ENCODE measurements at regions not wholly inside any gene's neighbourhood (a gene's known extent, or its start where the extent isn't known, plus 50 kb on each side); places are given as distances from the start of the nearest gene placed in this dataset.

- no peak for FAIRE-seq
- DNase-seq (ENCODE audit: insufficient read length) = no peak
- TF ChIP-seq POLR2AphosphoS5 (IDR thresholded peaks at IDR 0.05; ENCODE audit: low read depth, low read length) (no peak), TAF1 (IDR thresholded peaks at IDR 0.05; ENCODE audit: borderline replicate concordance, low read depth, low read length) (no peak)
Observed at GRCh38 chr1:30606166-30606565, 117.2 kb downstream of the MATN1 start.

DNA sequence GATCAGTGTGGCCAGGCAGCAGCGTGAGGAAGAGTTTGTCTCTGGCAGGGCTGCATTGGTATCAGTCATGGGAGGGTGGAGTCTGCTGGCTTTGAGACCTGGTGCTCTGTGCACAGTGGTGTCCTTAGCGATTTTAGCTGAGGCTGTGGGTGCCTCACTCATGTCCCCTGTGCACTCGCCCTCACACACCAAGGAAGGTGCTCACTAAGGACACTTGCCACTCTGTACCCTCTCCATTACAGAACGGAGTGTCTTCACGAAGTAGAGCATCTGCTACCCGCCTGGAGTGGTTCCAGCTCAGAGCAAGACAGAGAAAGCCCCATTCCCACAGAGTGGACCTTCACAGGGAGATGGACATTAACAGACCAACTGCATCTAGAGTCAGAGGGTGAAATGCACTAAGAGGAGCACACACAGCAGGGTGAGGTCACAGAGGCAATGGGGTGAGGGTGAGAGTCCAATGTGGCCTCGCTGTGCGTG lies 117.9 kb downstream of the MATN1 start:
- FAIRE-seq = no peak
- no peak for DNase-seq (ENCODE audit: insufficient read length)
- TF ChIP-seq POLR2A (IDR thresholded peaks at IDR 0.05; ENCODE audit: low read depth, low read length) (no peak), POLR2AphosphoS5 (IDR thresholded peaks at IDR 0.05; ENCODE audit: low read depth, low read length) (no peak), TAF1 (IDR thresholded peaks at IDR 0.05; ENCODE audit: borderline replicate concordance, low read depth, low read length) (no peak)

- DNase-seq (ENCODE audit: insufficient read length) = no peak
- FAIRE-seq = no peak
- TF ChIP-seq POLR2A (IDR thresholded peaks at IDR 0.05; ENCODE audit: low read depth, low read length) = no peak
- no peak for TF ChIP-seq TAF1 (IDR thresholded peaks at IDR 0.05; ENCODE audit: borderline replicate concordance, low read depth, low read length)
- TF ChIP-seq POLR2AphosphoS5 (IDR thresholded peaks at IDR 0.05; ENCODE audit: low read depth, low read length) = no peak
Observed at GRCh38 chr1:30604801-30605440, 118.5 kb downstream of the MATN1 start.

DNA sequence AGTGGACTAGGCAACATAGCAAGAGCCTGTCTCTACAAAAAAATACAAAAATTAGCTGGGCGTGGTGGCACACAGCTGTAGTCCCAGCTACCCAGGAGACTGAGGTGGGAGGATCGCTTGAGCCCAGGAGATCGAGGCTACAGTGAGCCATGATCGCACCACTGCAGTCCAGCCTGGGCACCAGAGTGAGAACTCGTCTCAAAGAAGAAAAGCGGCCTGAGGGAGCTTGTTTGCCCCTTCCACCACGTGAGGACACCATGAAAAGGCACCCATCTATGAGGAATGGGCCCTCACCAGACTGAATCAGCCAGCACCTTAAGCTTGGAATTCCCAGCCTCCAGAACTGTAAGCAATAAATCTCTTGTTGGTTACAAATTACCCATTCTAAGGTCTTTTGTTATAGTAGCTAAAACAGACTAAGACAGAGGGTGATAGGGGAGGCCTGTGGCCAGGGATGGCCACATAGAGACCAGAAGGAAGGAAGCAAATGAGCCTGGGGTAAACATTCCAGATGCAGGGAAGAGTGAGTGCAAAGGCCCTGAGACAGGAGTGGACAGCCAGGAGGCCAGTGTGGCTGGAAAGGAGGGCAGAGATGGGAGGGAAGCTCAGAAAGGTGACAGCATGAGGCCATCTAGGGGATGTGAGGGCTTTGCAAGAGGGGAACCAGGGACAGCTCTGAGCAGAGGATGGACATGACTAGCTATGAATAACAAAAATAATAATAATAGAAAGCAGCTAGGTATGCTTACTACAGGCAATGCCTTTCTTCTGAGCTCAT lies 120.1 kb downstream of the MATN1 start:
- TF ChIP-seq POLR2A (IDR thresholded peaks at IDR 0.05; ENCODE audit: low read depth, low read length) = no peak
- no peak for TF ChIP-seq TAF1 (IDR thresholded peaks at IDR 0.05; ENCODE audit: borderline replicate concordance, low read depth, low read length)
- no peak for TF ChIP-seq POLR2AphosphoS5 (IDR thresholded peaks at IDR 0.05; ENCODE audit: low read depth, low read length)
- DNase-seq (ENCODE audit: insufficient read length) (no peak), FAIRE-seq (no peak)

DNA sequence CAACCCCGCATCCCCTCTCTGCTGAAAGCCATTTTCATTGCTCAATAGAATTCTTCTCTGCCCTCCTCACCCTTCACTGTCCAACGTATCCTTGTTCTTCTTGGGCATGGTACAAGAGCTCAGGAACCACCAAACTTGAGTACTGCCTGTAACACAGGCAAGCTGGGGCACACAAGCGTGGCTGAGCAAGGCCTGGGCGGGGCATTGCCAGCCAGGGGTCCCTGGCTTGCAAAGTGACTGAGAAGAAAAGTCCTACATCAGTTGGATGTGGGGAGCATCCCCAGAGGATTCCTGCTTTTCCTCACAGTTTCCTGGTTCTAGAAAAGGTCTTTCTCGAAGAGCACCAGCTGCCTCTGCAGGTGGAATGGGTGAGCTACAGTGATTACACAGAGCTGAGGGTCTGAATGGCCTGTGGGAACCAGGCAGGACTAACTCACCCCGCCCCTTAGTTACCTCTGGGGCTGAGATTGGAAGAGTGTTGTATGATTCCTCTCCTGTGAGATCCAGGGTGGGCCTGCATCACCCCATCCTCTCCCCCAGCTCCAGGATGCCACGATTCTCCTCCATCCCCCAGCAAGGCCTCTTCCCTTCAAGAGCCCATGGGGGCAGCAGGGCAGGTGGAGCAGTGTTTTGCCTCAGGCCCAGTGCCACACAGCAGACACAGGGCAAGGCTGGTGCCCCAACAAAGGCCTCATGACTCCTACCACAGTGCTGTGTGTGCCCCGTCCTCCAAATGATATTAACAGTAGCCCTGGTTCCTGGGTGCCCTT lies 121.9 kb downstream of the MATN1 start:
- no peak for TF ChIP-seq TAF1 (IDR thresholded peaks at IDR 0.05; ENCODE audit: borderline replicate concordance, low read depth, low read length)
- no peak for TF ChIP-seq POLR2A (IDR thresholded peaks at IDR 0.05; ENCODE audit: low read depth, low read length)
- TF ChIP-seq POLR2AphosphoS5 (IDR thresholded peaks at IDR 0.05; ENCODE audit: low read depth, low read length) = no peak
- FAIRE-seq (no peak), DNase-seq (ENCODE audit: insufficient read length) (no peak)

GRCh38 chr1:30600706-30601105 lies 122.7 kb downstream of the MATN1 start:
- TF ChIP-seq TAF1 (IDR thresholded peaks at IDR 0.05; ENCODE audit: borderline replicate concordance, low read depth, low read length) (no peak), POLR2A (IDR thresholded peaks at IDR 0.05; ENCODE audit: low read depth, low read length) (no peak), POLR2AphosphoS5 (IDR thresholded peaks at IDR 0.05; ENCODE audit: low read depth, low read length) (no peak)
- DNase-seq (ENCODE audit: insufficient read length) (no peak), FAIRE-seq (no peak)

GRCh38 chr1:30600258-30600657 lies 123.1 kb downstream of the MATN1 start:
- FAIRE-seq (no peak), DNase-seq (ENCODE audit: insufficient read length) (no peak)
- TF ChIP-seq POLR2A (IDR thresholded peaks at IDR 0.05; ENCODE audit: low read depth, low read length) (no peak), POLR2AphosphoS5 (IDR thresholded peaks at IDR 0.05; ENCODE audit: low read depth, low read length) (no peak), TAF1 (IDR thresholded peaks at IDR 0.05; ENCODE audit: borderline replicate concordance, low read depth, low read length) (no peak)

GRCh38 chr1:30599721-30600120 lies 123.7 kb downstream of the MATN1 start:
- no peak for FAIRE-seq
- TF ChIP-seq POLR2AphosphoS5 (IDR thresholded peaks at IDR 0.05; ENCODE audit: low read depth, low read length) = no peak
- no peak for TF ChIP-seq POLR2A (IDR thresholded peaks at IDR 0.05; ENCODE audit: low read depth, low read length)
- no peak for TF ChIP-seq TAF1 (IDR thresholded peaks at IDR 0.05; ENCODE audit: borderline replicate concordance, low read depth, low read length)

GRCh38 chr1:30598571-30599114 lies 124.7 kb downstream of the MATN1 start:
- DNase-seq (ENCODE audit: insufficient read length) (no peak), FAIRE-seq (no peak)
- TF ChIP-seq TAF1 (IDR thresholded peaks at IDR 0.05; ENCODE audit: borderline replicate concordance, low read depth, low read length) = no peak
- no peak for TF ChIP-seq POLR2AphosphoS5 (IDR thresholded peaks at IDR 0.05; ENCODE audit: low read depth, low read length)
- TF ChIP-seq POLR2A (IDR thresholded peaks at IDR 0.05; ENCODE audit: low read depth, low read length) = no peak

More at GRCh38 chr1:30599721-30600120, 123.7 kb downstream of the MATN1 start:
- DNase-seq (ENCODE audit: insufficient read length) = no peak

- no peak for DNase-seq (ENCODE audit: insufficient read length)
- no peak for TF ChIP-seq TAF1 (IDR thresholded peaks at IDR 0.05; ENCODE audit: borderline replicate concordance, low read depth, low read length)
- no peak for TF ChIP-seq POLR2A (IDR thresholded peaks at IDR 0.05; ENCODE audit: low read depth, low read length)
- TF ChIP-seq POLR2AphosphoS5 (IDR thresholded peaks at IDR 0.05; ENCODE audit: low read depth, low read length) = no peak
- no peak for FAIRE-seq
Observed at GRCh38 chr1:30597711-30598110, 125.7 kb downstream of the MATN1 start.

GRCh38 chr1:30596891-30597290 lies 126.5 kb downstream of the MATN1 start:
- TF ChIP-seq TAF1 (IDR thresholded peaks at IDR 0.05; ENCODE audit: borderline replicate concordance, low read depth, low read length) (no peak), POLR2A (IDR thresholded peaks at IDR 0.05; ENCODE audit: low read depth, low read length) (no peak), POLR2AphosphoS5 (IDR thresholded peaks at IDR 0.05; ENCODE audit: low read depth, low read length) (no peak)
- FAIRE-seq (no peak), DNase-seq (ENCODE audit: insufficient read length) (no peak)
